GM12801 (cell line): ENCODE measurements at regions not wholly inside any gene's neighbourhood (a gene's known extent, or its start where the extent isn't known, plus 50 kb on each side); places are given as distances from the start of the nearest gene placed in this dataset.

Experiments used
- TF ChIP-seq, protein P1 (sequence below): IDR thresholded peaks from one replicate; pipeline ENCODE4 v1.5.1; 2011; ENCODE audit warnings: control low read depth; ENCODE audit not compliant: insufficient read length; ENCODE audit errors: extremely low read depth

DNA sequence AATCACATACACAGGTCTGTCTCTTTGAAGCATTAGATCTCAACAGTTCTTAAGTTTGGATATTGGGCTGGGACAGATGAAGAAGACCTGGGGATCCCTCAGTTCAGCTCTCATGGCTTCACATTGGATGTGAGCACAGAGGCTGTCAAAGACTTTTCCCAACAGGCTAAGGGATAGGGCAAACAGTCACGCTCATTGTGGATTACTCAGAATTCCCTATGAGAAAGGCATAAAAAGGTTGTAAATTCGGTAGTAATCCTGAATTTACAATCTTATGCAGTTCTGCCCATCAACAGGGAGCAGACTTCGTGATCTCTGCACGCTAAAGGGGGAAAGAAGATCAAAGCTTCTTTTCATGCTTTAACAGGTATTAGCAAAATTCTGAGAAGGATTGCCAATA is 448.4 kb downstream of the DAD1 start:
- TF ChIP-seq, protein P1, sequence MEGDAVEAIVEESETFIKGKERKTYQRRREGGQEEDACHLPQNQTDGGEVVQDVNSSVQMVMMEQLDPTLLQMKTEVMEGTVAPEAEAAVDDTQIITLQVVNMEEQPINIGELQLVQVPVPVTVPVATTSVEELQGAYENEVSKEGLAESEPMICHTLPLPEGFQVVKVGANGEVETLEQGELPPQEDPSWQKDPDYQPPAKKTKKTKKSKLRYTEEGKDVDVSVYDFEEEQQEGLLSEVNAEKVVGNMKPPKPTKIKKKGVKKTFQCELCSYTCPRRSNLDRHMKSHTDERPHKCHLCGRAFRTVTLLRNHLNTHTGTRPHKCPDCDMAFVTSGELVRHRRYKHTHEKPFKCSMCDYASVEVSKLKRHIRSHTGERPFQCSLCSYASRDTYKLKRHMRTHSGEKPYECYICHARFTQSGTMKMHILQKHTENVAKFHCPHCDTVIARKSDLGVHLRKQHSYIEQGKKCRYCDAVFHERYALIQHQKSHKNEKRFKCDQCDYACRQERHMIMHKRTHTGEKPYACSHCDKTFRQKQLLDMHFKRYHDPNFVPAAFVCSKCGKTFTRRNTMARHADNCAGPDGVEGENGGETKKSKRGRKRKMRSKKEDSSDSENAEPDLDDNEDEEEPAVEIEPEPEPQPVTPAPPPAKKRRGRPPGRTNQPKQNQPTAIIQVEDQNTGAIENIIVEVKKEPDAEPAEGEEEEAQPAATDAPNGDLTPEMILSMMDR = no peak

DNA sequence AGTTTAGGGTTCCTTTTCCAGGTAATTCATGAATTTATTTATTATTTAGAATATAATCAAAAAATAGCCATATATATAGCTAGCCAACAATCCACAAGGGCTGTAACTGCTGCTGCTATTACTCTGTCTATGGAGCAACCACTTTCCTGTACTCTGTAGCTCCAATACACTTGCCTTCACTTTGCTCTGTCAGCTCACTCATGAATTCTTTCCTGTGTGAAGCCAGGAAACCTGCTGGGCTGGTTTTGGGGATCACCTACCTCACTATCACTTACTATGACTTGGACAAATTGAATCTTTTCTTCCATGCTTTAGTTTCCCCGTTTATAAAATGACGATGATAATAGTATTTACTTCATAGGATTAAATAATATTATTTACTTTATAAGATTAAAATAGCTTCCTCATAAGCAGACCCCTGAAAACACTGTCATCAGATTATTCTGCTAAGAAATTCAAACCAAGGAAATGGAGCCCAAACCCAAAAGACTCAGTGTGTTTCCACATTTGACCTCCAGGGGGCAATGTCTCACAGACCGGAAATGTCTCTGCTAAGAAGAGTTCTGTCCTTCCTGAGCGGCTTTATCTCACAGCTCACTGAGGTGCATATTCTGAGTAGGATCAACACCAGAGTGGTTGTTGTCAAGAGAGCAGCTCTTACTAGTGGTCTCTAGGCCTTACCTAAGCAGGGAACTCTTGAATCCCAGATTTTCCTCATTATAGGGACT is 457.1 kb downstream of the DAD1 start:
- TF ChIP-seq, protein P1 = no peak

DNA sequence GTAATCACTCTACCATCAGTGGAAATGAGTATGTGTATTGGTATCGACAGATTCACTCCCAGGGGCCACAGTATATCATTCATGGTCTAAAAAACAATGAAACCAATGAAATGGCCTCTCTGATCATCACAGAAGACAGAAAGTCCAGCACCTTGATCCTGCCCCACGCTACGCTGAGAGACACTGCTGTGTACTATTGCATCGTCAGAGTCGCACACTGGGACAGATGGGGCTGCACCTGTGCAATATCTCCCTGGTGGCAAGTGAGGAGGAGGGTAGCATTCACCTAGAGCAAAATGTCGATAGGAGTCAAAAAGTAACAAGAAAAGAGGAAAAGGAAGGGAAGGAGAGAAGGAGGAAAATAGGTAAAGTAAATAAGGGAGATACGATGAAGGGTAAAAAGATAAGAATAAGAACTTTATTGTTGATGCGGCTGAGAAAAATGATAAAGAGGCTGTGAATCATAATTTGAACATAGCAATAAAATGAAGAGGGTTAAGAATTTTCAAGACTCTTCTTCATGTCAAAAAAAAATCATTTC is 450.5 kb upstream of the OR4E1 start:
- TF ChIP-seq, protein P1 = no peak

DNA sequence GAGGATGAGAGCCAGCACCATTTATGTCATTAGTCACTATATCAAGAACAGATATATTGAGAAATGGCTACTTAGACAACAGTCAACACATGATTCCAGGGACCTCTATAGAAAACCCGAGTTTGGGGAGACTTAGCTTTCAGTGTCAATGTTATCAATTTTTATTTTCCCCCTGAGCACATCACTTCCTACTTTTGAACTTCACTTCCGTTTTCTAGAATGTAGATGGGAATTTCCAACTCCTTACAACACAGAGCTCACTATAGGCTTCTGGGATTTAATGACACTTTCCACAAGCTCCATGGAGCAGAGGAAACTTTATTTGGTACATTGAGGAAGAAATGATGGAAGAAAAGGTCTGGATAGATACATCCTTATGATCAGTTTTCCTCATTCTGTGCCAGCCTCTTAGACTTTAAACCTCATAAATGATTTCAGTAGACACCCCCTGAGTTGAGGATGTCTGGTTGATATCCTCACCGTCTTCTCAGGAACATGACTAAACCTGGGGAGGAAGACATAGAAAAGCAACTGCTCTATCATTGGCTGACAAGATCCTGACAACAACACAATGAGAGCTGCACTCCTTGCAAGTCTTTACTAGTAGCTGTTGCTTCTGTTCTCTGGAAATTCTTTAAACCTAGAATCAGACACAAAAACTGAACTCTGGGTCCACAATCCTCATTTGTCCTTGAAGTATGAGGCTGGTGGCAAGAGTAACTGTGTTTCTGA is 449.4 kb upstream of the OR4E1 start:
- TF ChIP-seq, protein P1 = no peak

DNA sequence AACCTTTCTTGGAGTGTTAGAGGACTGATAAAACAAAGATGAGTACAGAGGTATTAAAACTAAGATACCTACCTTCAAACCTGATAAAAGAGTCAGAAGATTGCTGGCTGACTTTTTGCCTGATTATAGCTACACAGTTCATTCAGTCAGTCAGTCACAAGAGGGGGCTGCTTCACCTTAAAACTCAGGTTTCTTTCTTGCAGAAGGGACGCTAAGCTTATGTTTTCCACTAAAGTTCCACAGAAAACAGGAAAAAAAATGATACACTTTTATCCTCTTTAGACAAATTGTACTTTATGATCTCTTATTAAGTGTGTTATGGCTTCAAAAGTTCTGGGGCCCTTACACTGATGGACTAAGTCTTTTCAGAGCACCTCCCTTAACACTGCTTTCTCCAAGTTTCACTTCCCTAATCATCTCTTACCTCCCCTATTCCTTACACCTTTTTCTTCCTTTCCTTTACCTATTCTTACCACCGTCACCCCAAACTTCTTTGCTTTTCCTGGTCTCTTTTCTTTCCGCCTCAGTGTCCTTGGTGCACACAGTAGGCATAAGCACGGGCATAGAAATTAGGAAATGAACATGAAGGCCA is 448.7 kb upstream of the OR4E1 start:
- TF ChIP-seq, protein P1 = no peak

DNA sequence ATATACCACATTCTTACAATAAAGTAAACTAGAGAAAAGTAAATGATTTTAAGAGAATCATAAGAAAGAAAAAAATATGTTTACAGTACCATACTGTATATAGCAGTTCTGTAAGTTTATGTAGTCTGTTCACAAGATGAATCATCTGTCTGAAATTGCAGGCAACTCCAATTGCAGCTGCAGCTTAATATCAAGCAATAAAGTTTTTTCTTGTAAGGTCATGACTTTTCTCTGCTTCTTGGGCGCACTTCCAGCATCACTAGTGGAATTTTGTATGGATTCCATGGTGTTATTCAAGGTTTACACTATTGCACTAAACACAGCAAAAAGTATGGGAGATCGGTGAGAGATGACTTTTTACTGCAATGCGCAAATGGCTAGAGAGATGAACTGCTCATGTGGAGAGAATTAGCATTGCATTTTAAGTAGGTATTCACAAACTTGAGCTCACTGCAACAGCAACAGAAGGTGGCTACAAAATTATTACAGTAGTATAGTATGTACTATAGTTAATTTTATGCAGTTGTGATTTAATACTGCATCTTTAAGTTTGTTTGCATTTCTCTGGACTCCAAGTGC is 445.4 kb upstream of the OR4E1 start:
- TF ChIP-seq, protein P1 = no peak

DNA sequence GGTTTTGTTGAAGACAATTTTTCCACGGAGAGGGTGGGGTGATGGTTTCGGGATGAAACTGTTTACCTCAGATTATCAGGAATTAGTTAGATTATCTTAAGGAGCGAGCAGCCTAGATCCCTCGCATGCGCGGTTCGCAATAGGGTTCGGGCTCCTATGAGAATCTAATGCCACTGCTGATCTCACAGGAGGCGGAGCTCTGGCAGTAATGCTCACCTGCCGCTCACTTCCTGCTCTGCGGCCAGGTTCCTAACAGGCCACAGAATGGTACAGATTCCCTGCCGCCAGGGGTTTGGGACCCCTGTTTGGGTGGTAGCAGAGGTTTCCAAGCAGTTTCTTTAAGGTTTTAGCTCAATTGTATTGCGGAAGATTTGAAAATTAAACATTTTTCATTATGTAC is 439.8 kb upstream of the OR4E1 start:
- TF ChIP-seq, protein P1 = no peak
